Trophoblast cell (in vitro differentiated cells and primary cell): ENCODE measurements at regions not wholly inside any gene's neighbourhood (a gene's known extent, or its start where the extent isn't known, plus 50 kb on each side); places are given as distances from the start of the nearest gene placed in this dataset.

Experiments used
- DNase-seq, 2 donors: peaks; one replicate each; pipeline ENCODE4 v3.0.0-alpha.2; 2016
- H2AFZ ChIP-seq: 2 replicates; pipeline ENCODE4 v1.6.1; 2013; ENCODE audit warnings: low read length, moderate library complexity, mild to moderate bottlenecking; ENCODE audit not compliant: insufficient read depth, poor library complexity
- H2AK5ac ChIP-seq: 2 replicates; pipeline ENCODE4 v1.6.1; 2013; ENCODE audit warnings: mild to moderate bottlenecking, low read length
- H2BK120ac ChIP-seq: 2 replicates; pipeline ENCODE4 v1.6.1; 2013; ENCODE audit warnings: low read length, mild to moderate bottlenecking, moderate library complexity; ENCODE audit not compliant: insufficient read depth, poor library complexity
- H2BK12ac ChIP-seq: 2 replicates; pipeline ENCODE4 v1.6.1; 2013; ENCODE audit warnings: mild to moderate bottlenecking, low read length, moderate library complexity
- H2BK5ac ChIP-seq: 2 replicates; pipeline ENCODE4 v1.6.1; 2013; ENCODE audit warnings: low read length, low read depth, moderate library complexity, mild to moderate bottlenecking; ENCODE audit not compliant: poor library complexity
- H3K14ac ChIP-seq: 2 replicates; pipeline ENCODE4 v1.6.1; 2013; ENCODE audit warnings: mild to moderate bottlenecking, low read length
- H3K18ac ChIP-seq: 2 replicates; pipeline ENCODE4 v1.6.1; 2013; ENCODE audit warnings: mild to moderate bottlenecking, low read length
- H3K23ac ChIP-seq: 2 replicates; pipeline ENCODE4 v1.6.1; 2013; ENCODE audit warnings: low read length
- H3K27ac ChIP-seq: 2 replicates; pipeline ENCODE4 v1.5.1; 2013; ENCODE audit warnings: low read depth, mild to moderate bottlenecking, inconsistent platforms, low read length, moderate library complexity
- H3K27me3 ChIP-seq: 2 replicates; pipeline ENCODE4 v1.6.1; 2013; ENCODE audit warnings: inconsistent platforms, mild to moderate bottlenecking, low read length, moderate library complexity; ENCODE audit not compliant: insufficient read depth
- H3K36me3 ChIP-seq, 2 experiments: 1 replicate in 1 of 2; 2 replicates in 1 of 2; pipeline ENCODE4 v1.6.1; 2013; ENCODE audit warnings: low read length in 2 of 2, mild to moderate bottlenecking in 2 of 2, moderate library complexity in 1 of 2; ENCODE audit not compliant: insufficient read depth in 2 of 2, control insufficient read depth in 1 of 2
- H3K4ac ChIP-seq: 2 replicates; pipeline ENCODE4 v1.6.1; 2013; ENCODE audit warnings: low read depth, mild to moderate bottlenecking, low read length, moderate library complexity
- H3K4me1 ChIP-seq, 2 experiments: 1 replicate in 1 of 2; 2 replicates in 1 of 2; pipeline ENCODE4 v1.6.1; 2013; ENCODE audit warnings: low read length in 2 of 2, mild to moderate bottlenecking in 2 of 2, moderate library complexity in 1 of 2; ENCODE audit not compliant: insufficient read depth in 2 of 2, control insufficient read depth in 1 of 2
- H3K4me2 ChIP-seq: 2 replicates; pipeline ENCODE4 v1.6.1; 2013; ENCODE audit warnings: inconsistent platforms, mild to moderate bottlenecking, low read length, moderate library complexity
- H3K4me3 ChIP-seq: 2 replicates; pipeline ENCODE4 v1.5.1; 2013; ENCODE audit warnings: mild to moderate bottlenecking, low read depth, low read length, inconsistent platforms
- H3K79me1 ChIP-seq: one replicate; pipeline ENCODE4 v1.6.1; 2013; ENCODE audit warnings: low read length
- H3K79me2 ChIP-seq: 2 replicates; pipeline ENCODE4 v1.6.1; 2013; ENCODE audit warnings: low read length, mild to moderate bottlenecking; ENCODE audit not compliant: control insufficient read depth, insufficient read depth, poor library complexity
- H3K9ac ChIP-seq: 2 replicates; pipeline ENCODE4 v1.6.1; 2013; ENCODE audit warnings: mild to moderate bottlenecking, low read length
- H3K9me3 ChIP-seq: 2 replicates; pipeline ENCODE4 v1.6.1; 2013; ENCODE audit warnings: low read depth, mild to moderate bottlenecking, control low read depth, inconsistent platforms, low read length; ENCODE audit not compliant: insufficient read depth
- H4K12ac ChIP-seq: 2 replicates; pipeline ENCODE4 v1.6.1; 2013; ENCODE audit warnings: low read depth, mild to moderate bottlenecking, low read length, moderate library complexity
- H4K8ac ChIP-seq: 2 replicates; pipeline ENCODE4 v1.6.1; 2013; ENCODE audit warnings: low read depth, mild to moderate bottlenecking, low read length, moderate library complexity
- H4K91ac ChIP-seq: one replicate; pipeline ENCODE4 v1.6.1; 2013; ENCODE audit warnings: low read depth, mild to moderate bottlenecking, low read length, moderate library complexity
- WGBS: extraction: QIAGEN DNeasy Blood & Tissue Kit; methylation state at CpG from one replicate; pipeline ENCODE4 v1.1.7; 2013; ENCODE audit warnings: missing lambda C conversion rate; ENCODE audit not compliant: insufficient read length, insufficient coverage; ENCODE audit errors: extremely low coverage; 5-methylcytosine and 5-hydroxymethylcytosine counted together

GRCh38 chr4:30855232-30855631 lies 135.1 kb downstream of the PCDH7 start:
- Histone ChIP-seq H4K8ac (no peak overlapping the region), H2BK5ac (no peak overlapping the region), H3K18ac (no peak overlapping the region), H4K91ac (peak overlapping the region; percentile 21), H3K4ac (no peak overlapping the region), H2BK120ac (no peak overlapping the region), H3K9me3 (no peaks in the 10 kb centered on the region), H3K9ac (no peak overlapping the region), H2AK5ac (no peak overlapping the region), H3K27ac (no peak overlapping the region), H3K79me2 (no peaks in the 10 kb centered on the region), H3K79me1 (no peaks in the 10 kb centered on the region), H3K4me2 (no peak overlapping the region), H2BK12ac (no peak overlapping the region), H3K4me1 (no peaks in the 10 kb centered on the region), H3K27me3 (no peaks in the 10 kb centered on the region), H3K14ac (no peak overlapping the region), H3K4me3 (no peak overlapping the region), H3K36me3 (no peaks in the 10 kb centered on the region), H3K23ac (no peak overlapping the region), H2AFZ (no peak overlapping the region), H4K12ac (no peak overlapping the region)
- DNase-seq = no peak
- no CpG with 5 or more reads among the region's 3 CpGs for WGBS

GRCh38 chr4:30856795-30857564 lies 136.8 kb downstream of the PCDH7 start:
- Histone ChIP-seq H2BK120ac (no peak overlapping the region), H4K91ac (no peak overlapping the region), H2BK12ac (no peak overlapping the region), H3K79me2 (no peaks in the 10 kb centered on the region), H3K9ac (no peak overlapping the region), H4K12ac (no peak overlapping the region), H3K4me2 (no peak overlapping the region), H2AK5ac (no peak overlapping the region), H2AFZ (no peak overlapping the region), H3K23ac (no peak overlapping the region), H3K9me3 (no peaks in the 10 kb centered on the region), H3K27ac (peak overlapping the region; percentile 25), H3K4me1 (no peaks in the 10 kb centered on the region), H3K4ac (no peak overlapping the region), H3K4me3 (no peak overlapping the region), H4K8ac (no peak overlapping the region), H3K14ac (no peak overlapping the region), H2BK5ac (no peak overlapping the region), H3K79me1 (no peaks in the 10 kb centered on the region), H3K27me3 (no peaks in the 10 kb centered on the region), H3K36me3 (no peaks in the 10 kb centered on the region), H3K18ac (no peak overlapping the region)
- no peak for DNase-seq
- no CpG with 5 or more reads among the region's 6 CpGs for WGBS

- H4K91ac ChIP-seq = no peak overlapping the region
- H2BK12ac ChIP-seq = no peak overlapping the region
- H2AFZ ChIP-seq = no peak overlapping the region
- no peak overlapping the region for H3K14ac ChIP-seq
- H3K36me3 ChIP-seq = no peaks in the 10 kb centered on the region
- H3K4me1 ChIP-seq = no peaks in the 10 kb centered on the region
- H3K27me3 ChIP-seq = no peaks in the 10 kb centered on the region
- H2BK120ac ChIP-seq = no peak overlapping the region
- H3K27ac ChIP-seq = no peak overlapping the region
- no peaks in the 10 kb centered on the region for H3K79me2 ChIP-seq
- no peak for DNase-seq
- no CpG with 5 or more reads among the region's 3 CpGs for WGBS
- no peak overlapping the region for H4K12ac ChIP-seq
- H2BK5ac ChIP-seq = no peak overlapping the region
- H3K79me1 ChIP-seq = peaks cover 2% of the 10 kb centered on the region
- no peak overlapping the region for H3K23ac ChIP-seq
- no peak overlapping the region for H3K9ac ChIP-seq
- no peak overlapping the region for H3K4me3 ChIP-seq
- H3K4me2 ChIP-seq = no peak overlapping the region
- H4K8ac ChIP-seq = no peak overlapping the region
- H2AK5ac ChIP-seq = no peak overlapping the region
- H3K18ac ChIP-seq = no peak overlapping the region
- H3K4ac ChIP-seq = no peak overlapping the region
- H3K9me3 ChIP-seq = no peaks in the 10 kb centered on the region
These were observed 140.8 kb downstream of the PCDH7 start for GRCh38 chr4:30860978-30861377.

GRCh38 chr4:30862196-30862595 lies 142.0 kb downstream of the PCDH7 start:
- Histone ChIP-seq H4K8ac (no peak overlapping the region), H3K23ac (no peak overlapping the region), H2BK120ac (no peak overlapping the region), H3K79me1 (peaks cover 2% of the 10 kb centered on the region), H4K91ac (no peak overlapping the region), H3K4me3 (no peak overlapping the region), H3K27ac (no peak overlapping the region), H3K4ac (no peak overlapping the region), H3K4me2 (no peak overlapping the region), H2AK5ac (no peak overlapping the region), H3K4me1 (no peaks in the 10 kb centered on the region), H2BK12ac (no peak overlapping the region), H3K27me3 (no peaks in the 10 kb centered on the region), H3K9ac (no peak overlapping the region), H3K14ac (no peak overlapping the region), H4K12ac (no peak overlapping the region), H3K79me2 (no peaks in the 10 kb centered on the region), H2AFZ (no peak overlapping the region), H3K36me3 (no peaks in the 10 kb centered on the region), H2BK5ac (no peak overlapping the region), H3K18ac (no peak overlapping the region), H3K9me3 (no peaks in the 10 kb centered on the region)
- DNase-seq = no peak
- no CpG with 5 or more reads among the region's 1 CpG for WGBS
